ENCODE measurements at regions not wholly inside any gene's neighbourhood (a gene's known extent, or its start where the extent isn't known, plus 50 kb on each side); places are given as distances from the start of the nearest gene placed in this dataset.

DNA sequence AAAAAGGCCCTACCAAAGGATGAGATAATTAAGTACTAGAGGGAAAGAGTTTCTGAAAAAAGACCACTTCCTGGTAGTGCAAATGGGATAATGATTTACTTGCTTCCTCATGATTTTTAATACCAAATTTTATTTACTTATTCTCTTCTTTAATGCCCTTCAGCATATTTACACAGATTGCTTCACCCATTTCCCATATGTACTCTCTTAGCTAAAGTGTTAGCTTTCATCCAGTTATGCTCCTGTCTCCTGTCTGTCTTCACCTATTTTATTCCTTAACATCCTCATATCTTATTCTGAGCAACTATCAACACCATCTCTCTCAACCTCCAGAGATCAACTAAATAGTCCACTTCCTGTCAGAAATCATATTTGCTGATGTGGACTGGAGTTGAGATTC is 183.2 kb upstream of the HS3ST1 start:
- POLR2A ChIA-PET = no interaction called here

DNA sequence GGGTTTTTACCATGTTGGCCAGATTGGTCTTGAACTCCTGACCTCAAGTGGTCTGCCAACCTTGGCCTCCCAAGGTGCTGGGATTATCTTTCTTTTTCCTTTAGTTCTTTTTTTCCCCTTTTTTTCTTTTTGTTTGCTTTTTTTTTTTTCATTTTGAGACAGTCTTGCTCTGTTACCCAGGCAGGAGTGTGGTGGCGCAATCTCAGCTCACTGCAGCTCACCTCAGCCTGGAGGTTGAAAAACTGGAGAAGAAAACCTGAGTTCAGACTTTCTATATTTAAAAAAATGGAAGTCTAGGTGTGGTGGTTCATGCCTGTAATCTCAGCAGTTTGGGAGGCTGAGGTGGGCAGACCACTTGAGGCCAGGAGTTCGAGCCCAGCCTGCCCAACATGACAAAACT is 181.1 kb upstream of the HS3ST1 start:
- CTCF ChIA-PET = no interaction called here

More for the DNA sequence above, 183.2 kb upstream of the HS3ST1 start:
- CTCF ChIA-PET = no interaction called here

DNA sequence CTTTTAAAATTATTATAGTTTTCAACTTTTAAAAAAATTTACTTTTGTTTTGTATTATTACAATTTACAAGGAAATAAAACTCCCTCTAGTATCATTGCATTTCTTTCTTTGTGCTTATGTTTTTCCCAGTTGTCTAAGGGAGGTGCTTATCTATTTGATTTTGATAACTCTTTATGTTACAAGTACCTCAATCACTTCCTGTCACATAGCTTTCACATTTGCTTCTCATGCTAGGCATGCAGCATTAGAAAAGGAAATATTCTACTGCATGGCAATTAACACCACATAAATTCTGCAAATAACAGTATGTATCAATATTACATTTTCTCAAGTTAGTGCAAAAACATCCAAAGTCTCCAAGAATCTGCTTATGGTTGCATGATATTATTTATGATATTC is 180.3 kb upstream of the HS3ST1 start:
- ChIA-PET CTCF (no interaction called here), POLR2A (no interaction called here)

More for the DNA sequence above, 181.1 kb upstream of the HS3ST1 start:
- POLR2A ChIA-PET = no interaction called here

DNA sequence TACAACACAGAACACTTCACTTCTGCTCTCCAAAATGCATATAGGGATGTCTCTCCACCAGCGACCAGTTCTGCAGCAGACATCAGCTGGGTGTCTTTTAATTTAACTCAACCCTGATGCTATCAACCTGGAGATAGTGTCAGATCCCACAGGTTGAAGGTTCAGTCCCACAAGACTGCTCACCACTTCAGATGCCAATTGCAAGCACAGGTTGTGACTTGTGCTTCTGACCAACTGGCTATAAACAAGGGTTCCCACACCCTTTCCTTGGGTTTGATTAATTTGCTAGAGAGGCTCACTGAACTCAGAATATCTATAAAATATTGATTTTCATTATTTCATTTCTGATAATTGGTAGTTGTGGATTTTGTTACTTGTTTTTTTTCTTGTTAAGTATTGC is 177.4 kb upstream of the HS3ST1 start:
- POLR2A ChIA-PET = no interaction called here

DNA sequence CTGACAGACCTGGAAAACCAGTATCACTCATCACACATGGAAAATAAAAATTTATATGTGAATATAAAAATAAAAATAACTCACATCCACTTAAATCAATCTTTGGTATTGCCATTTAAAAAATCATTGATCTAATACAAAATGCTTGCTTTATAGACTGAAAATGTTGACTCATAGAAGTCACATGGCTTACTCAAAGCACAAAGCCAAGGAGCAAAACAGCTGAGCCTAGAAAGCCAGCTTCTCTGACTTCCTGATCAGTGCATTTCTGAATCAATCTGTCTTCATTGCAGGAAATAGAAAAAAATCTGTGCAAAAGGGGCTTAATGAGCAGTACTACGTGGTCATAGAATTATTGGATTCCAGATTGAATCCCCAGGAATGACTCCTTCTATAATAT is 176.9 kb upstream of the HS3ST1 start:
- POLR2A ChIA-PET = no interaction called here
- CTCF ChIA-PET = interaction anchor here (0.6 kb wide), 1 partner anchor 18 kb away, joined by 4 read pairs; no protein-coding TSS in a partner anchor

More for the DNA sequence above, 177.4 kb upstream of the HS3ST1 start:
- CTCF ChIA-PET = interaction anchor here (0.6 kb wide), 1 partner anchor 19 kb away, joined by 4 read pairs; no protein-coding TSS in a partner anchor

DNA sequence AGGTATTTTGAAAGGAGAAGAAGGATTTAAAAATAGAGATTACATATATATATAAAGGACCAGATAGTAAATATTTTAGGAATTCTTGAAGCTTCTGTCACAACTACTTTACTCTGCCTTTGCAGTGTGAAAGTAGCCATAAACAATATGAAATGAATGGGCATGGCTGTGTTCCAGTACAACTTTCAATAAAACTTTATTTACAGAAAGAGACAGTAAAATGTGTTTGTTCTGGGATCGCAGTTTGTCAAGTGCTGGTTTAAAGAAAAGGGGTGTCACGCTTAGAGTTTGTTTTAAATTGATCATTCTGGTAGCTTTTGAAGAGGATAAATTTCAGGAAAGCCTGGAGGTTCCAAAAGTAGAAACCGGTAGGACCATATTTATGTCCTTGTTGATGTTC is 176.1 kb upstream of the HS3ST1 start:
- CTCF ChIA-PET = no interaction called here
- POLR2A ChIA-PET = no interaction called here

DNA sequence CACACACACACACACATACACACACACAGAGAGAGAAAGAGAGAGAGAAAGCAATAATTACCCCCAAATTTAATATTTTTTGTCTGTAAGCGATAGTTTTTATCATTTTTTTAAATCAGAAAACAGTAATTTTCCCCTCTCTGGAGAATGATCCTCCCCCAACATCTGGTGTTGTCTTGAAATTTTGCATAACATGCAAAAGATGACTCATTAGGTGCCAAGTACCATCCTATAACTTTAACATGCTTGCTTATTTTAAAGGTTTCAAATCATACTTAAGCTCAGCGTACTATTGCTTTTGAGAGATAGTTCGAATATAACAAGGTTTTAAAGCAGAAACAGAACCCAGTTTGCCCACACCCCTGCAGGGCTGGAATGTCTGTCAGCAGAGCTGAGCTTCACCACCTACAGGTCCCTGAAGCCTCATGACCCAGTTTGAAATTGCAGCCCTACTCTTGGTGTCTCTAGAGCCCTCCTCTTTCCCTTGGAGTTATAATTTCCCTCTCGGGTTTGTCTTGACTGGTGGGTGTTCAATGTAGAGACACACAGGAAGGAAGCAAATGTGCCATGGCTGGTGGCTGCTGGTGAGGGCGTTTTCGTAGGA is 175.0 kb upstream of the HS3ST1 start:
- ChIA-PET POLR2A (no interaction called here), CTCF (no interaction called here)

DNA sequence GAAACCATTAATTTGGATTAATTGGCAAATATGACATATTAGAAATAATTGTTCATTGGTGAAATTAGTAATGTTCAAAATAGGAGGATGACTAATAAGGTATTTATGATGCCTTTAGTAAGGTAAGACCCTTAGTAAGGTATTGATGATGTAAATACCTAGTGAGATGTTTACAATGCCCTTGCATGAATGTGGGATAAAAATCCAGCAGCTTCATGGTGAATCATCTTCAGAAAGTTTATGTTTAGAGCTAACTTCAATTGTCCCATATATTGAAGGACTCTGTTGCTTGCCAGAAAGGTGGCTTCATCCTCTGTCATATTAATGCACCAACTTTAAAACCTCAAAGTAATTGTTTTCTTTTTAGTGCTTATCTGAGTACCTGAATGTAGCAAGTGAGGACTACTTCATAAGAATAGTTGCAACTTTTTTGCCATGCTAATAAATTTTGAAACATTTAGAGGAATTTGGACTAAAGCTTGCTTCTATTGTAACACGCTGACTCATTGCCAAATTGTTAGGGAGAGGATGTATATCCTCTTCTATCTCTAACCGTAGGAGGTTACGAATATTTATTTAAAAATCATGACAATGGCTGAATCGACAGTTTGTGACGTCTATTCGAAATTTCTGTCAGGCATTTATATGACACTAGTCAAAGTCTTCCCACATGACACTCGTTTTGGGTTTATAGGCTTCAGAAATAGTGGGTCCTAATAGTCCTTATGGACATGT is 174.1 kb upstream of the HS3ST1 start:
- ChIA-PET POLR2A (no interaction called here), CTCF (no interaction called here)

DNA sequence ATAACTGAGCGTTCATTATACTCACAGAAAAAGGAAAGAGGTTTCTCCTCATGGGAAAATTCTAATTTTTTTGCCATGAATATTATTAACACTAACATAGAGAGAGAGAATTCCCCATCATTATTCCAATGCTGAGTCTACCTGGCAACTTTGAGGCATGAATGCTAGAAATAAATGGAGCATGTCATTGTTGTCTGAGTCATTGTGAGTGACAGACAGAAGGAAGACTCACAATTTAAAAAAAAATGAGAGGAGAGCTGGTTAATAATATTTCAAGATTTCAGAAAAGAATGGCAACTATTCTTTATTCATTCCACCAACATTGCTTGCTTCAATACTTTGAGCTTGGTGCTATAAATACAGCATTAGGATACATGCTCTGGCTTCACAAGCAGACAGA is 170.4 kb upstream of the HS3ST1 start:
- ChIA-PET CTCF (no interaction called here), POLR2A (no interaction called here)

DNA sequence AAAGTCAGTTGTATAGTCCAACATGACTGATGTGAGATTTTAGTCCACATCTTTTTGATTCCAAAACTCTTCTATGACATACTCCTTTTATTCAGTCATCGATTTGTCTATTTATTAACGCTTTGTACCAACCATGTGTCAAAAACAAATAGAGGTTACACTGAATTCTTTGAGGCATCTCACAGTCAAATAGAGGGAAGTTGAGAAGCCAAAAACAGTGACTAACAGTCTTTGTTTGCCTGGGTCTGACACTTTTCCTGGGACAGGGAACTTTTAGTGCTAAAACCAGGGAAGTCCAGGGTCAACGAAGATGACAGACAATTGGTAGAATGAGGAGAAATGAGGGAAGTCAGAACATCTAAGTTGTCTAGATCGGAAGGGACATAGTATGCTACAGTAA is 169.9 kb upstream of the HS3ST1 start:
- CTCF ChIA-PET = no interaction called here
- POLR2A ChIA-PET = no interaction called here

DNA sequence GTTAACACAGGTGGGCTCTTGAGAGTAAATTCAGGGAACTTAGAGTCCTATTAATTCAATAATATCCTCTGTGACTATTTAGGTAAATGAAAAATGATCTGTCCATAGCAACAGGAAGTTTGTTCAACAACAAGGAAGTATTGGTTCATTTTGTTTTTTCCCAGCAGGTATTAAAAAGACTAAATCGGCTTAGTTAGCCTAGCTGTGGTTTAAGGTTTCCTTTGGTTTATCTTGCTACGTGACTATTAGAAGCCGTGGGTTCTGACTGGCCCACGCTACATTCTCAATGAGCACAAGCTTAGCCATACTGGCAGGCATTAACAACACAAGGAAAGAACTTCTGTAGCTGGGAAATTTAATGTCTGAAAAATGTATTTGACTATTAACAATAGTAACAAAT is 168.8 kb upstream of the HS3ST1 start:
- POLR2A ChIA-PET = no interaction called here
- CTCF ChIA-PET = no interaction called here

DNA sequence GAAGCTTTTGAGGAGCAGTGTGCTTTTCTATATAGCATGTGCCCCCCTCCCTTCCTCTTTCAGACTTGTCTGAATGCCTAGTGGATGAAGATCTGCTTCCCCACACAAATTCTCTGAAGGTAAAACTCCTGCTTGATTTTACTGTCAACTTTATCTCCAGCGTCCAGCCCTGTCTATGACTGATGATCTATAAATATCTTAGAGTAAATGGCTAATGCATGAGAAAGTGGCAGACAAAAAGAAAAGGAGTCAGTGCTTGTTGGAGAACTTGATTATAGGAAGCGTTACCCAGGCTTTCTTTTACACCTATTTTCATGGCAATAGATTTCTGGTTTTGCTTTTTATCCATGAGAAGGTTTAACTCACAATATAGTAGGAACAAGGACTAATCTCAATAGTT is 168.3 kb upstream of the HS3ST1 start:
- ChIA-PET CTCF (no interaction called here), POLR2A (no interaction called here)

DNA sequence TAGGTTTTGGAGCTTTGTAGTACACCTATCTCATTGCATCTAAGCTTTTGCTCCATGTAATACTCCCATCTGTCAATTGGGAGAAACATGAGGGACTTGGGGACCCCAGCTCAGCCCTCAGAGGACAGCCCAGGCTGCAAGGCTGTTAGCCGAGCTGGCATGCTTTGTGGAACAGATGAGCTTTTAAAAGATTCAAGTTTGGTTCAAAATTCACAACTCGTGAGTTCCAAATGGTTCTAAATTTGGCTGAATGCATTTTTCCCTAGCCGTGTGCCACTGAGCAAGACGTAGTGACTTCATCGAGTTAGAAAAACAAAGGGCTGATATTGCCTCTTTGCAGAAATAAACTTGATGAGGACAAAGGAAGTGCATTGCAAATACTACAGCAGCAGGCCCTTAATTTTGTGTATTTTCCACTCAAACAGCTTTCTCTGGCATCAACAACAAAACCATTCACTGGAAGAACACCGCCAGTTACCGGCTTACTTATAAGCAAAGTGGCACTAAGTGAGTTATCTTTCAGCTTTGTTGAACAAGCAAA is 165.0 kb upstream of the HS3ST1 start:
- ChIA-PET CTCF (no interaction called here), POLR2A (no interaction called here)

DNA sequence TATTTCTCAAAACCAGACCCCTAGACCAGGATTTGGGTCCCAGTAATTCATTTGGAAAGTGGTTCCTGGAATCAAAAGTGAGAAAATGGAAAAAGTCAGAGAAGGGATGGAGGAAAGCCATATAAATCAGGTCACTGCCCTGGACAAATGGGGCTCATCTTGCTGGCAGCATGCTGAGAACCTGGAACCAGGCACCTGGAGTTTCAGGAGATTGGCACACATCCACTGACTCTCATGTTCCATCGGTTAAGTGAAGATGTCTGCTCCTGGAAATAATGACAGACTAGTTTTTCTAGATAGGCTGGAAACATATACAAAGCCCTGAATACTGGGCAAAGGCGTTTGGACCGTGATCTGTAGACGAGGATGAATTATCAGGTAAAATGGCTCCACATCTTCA is 163.6 kb upstream of the HS3ST1 start:
- CTCF ChIA-PET = no interaction called here

DNA sequence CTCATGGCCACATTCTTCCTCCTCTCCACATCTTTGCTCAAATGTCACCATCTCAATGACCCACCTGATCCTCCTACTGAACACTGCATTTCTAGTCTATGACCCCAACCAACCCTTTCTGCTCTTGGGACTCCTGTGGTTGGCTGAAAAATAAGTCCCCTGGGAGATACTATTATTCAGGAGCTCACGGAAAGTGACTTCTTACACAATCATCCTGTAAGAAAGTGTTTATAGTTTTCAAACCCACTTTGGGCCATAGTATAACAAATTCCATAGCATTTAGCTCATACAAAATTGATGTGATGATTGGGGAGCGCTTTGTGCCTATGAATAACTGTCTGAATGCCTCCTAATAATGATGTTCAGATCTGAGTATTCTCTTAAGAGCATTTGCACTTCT is 161.4 kb upstream of the HS3ST1 start:
- CTCF ChIA-PET = no interaction called here

More for the DNA sequence above, 163.6 kb upstream of the HS3ST1 start:
- POLR2A ChIA-PET = no interaction called here

DNA sequence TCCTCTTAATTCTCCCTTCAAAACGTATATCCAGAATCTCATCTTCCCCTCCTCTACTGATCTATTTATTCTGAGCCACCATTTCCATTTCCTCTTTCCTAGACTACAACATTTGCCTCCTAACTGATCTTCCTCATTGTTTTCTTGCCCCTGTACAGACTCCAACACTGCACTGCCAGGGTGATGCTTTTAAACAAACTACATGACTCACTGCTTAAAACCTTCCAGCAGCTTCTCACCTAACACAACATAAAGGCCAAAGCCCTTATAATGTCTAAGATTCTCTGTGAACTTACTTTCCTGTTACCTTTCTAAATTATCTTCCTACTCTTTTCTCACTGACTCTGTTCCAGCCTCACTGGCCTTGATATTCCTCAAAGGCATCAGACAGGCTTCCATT is 161.0 kb upstream of the HS3ST1 start:
- ChIA-PET POLR2A (no interaction called here), CTCF (no interaction called here)

More for the DNA sequence above, 161.4 kb upstream of the HS3ST1 start:
- POLR2A ChIA-PET = no interaction called here

DNA sequence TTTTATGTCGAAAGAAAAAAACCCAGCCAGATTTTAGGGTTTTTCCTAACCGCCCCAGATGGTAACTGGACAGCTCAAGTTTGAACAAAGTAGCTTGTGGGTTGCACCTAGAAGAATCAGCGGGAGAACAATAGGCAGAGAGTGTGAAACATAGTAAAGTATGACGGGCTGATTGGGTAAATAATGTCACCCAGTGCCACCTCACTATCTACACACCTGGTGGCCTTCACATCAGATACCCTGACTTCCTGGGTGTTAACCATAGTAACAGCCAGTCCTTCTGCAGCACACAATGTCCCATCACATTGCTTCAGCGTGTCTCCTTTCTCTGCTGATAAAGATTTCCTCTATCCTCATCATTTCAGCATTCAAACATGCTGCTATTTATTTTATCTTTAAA is 159.1 kb upstream of the HS3ST1 start:
- POLR2A ChIA-PET = no interaction called here
- CTCF ChIA-PET = interaction anchor here (0.7 kb wide), 1 partner anchor 18 kb away, joined by 4 read pairs; no protein-coding TSS in a partner anchor

DNA sequence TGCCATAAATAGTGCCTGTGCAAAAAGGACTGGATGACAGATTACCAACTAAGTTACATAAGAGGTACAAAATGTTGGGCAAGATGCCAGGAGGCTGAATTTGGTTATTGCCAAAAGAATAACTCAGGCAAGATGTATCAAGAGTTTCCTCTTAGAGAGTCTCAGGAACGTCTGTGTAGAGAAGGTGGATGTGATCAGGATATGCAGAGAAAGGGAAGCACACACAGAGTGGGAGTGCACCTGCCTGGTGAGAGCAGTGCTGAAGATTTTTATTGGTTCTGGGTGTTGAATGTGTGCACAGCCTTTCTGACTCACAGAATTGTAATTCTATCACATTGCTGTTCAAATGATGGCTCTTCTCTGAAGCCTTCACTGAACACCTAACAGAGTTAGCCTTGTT is 156.8 kb upstream of the HS3ST1 start:
- CTCF ChIA-PET = no interaction called here
- POLR2A ChIA-PET = no interaction called here

DNA sequence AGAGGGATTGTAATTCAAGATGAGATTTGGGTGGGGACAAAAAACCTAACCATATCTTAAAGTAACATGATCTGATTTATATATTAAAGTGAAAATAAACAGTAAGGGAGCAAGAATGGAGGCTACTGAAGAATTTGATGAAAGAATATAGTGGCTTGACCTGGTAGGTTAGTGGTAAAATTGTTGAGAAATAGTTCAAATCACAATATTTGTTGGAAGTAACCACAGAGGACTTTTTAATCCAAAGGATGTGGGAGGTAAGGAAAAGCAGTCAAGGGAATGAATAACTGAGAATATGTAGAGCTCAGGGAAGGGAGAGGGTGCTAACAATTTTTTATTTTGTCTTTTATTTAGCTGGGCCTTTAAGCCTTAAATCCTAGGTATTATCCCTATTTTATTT is 139.8 kb upstream of the HS3ST1 start:
- ChIA-PET CTCF (no interaction called here), POLR2A (no interaction called here)

DNA sequence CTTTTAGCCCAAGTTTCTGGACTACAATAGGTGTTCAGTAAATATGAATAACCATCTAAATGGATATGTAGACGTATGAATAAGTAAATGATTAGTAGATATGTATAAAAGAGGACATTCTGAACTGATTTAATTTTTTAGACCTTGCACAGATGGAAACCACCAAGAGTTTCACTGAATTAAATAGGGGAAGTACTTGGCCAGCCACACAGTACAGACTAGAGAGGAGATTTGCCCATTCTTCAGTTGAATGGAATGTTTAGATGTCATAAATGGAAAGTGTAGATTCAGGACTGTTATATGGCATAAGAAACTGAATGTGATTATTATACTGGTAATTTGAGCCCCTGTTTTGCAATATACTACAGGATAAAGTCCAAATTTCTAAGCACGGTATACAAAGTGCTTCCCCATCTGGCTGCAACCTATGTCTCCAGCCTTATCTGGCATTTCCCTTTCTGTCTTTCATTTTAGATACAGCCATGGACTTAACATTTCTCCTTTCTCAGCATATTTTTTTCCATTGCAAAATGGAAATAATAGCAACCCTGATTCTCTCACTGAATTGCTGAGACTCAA is 137.8 kb upstream of the HS3ST1 start:
- ChIA-PET POLR2A (no interaction called here), CTCF (no interaction called here)

DNA sequence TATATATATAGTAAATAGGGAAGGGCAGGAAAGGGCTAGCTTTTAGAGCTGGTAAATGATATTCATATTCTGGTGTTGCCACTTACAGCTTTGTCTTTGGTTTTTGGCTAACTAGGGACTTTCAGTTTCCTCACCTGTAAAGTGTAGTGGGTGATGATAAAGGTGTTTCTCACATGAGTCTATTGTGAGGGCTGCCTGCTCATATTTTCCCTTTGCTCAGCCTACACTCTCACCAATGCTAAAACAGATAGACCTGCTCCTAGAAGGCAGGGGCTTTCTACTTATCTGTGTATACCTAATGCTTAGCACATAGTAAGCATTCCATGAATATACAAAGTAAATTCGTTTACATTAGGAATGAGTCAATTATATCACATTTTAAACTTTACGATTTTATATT is 137.2 kb upstream of the HS3ST1 start:
- CTCF ChIA-PET = no interaction called here
- POLR2A ChIA-PET = no interaction called here

DNA sequence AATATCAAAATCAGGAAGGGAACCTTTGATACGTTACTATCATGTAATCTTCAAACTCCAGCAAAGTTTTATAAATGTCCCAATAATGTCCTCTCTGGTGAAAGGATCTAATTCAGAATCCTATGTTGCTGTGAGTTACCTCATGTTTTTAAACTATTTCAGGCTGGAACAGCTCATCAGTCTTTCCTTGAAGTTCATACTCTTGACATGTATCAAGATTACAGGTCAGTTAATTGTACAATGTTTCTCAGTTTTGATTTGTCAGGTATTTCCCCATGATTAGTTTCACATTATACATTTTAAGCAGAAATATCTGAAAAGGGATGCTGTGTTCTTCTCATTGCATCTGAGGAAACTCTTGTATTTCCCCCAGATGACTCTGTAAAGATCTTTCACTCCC is 136.5 kb upstream of the HS3ST1 start:
- CTCF ChIA-PET = no interaction called here

More for the DNA sequence above, 136.5 kb upstream of the HS3ST1 start:
- POLR2A ChIA-PET = no interaction called here

Measured in activated CD8-positive, alpha-beta memory T cell treated with anti-CD3 and anti-CD28 coated beads for 36 hours (primary cell).